ENCODE measurements at regions not wholly inside any gene's neighbourhood (a gene's known extent, or its start where the extent isn't known, plus 50 kb on each side); places are given as distances from the start of the nearest gene placed in this dataset.

- no peak overlapping the region for H3K4me2 ChIP-seq (ENCODE audit: low read depth, low read length, poor library complexity, severe bottlenecking)
- no peak for DNase-seq
- H3K27me3 ChIP-seq (ENCODE audit: low read length), result no peaks in the 10 kb centered on the region
- H3K4me3 ChIP-seq (ENCODE audit: low read length), result no peak overlapping the region
- no peaks in the 10 kb centered on the region for H3K4me1 ChIP-seq (ENCODE audit: low read length)
- H2AFZ ChIP-seq (ENCODE audit: low read length), result no peak overlapping the region
- no peak overlapping the region for H3K27ac ChIP-seq (ENCODE audit: low read length)
- no peaks in the 10 kb centered on the region for H3K9me3 ChIP-seq (ENCODE audit: low read length)
- no peaks in the 10 kb centered on the region for H3K9me2 ChIP-seq (replicated peaks; ENCODE audit: insufficient read depth, low read length)
- H3K79me2 ChIP-seq (ENCODE audit: low read length), result no peaks in the 10 kb centered on the region
- no peaks in the 10 kb centered on the region for H4K20me1 ChIP-seq (ENCODE audit: insufficient read depth, low read depth, low read length)
- no peak overlapping the region for H3K9ac ChIP-seq (ENCODE audit: low read length)
- no peaks in the 10 kb centered on the region for H3K36me3 ChIP-seq (ENCODE audit: insufficient read depth, low read length)
Observed at GRCh38 chr15:91499774-91500383, 353.6 kb upstream of the SLCO3A1 start.

GRCh38 chr15:91508633-91509032 is 344.9 kb upstream of the SLCO3A1 start:
- Histone ChIP-seq H3K9ac (ENCODE audit: low read length) (no peak overlapping the region), H3K4me2 (ENCODE audit: low read depth, low read length, poor library complexity, severe bottlenecking) (no peak overlapping the region), H3K4me3 (ENCODE audit: low read length) (no peak overlapping the region), H3K9me3 (ENCODE audit: low read length) (no peaks in the 10 kb centered on the region), H3K4me1 (ENCODE audit: low read length) (no peaks in the 10 kb centered on the region), H3K79me2 (ENCODE audit: low read length) (no peaks in the 10 kb centered on the region), H2AFZ (ENCODE audit: low read length) (no peak overlapping the region), H4K20me1 (ENCODE audit: insufficient read depth, low read depth, low read length) (no peaks in the 10 kb centered on the region), H3K36me3 (ENCODE audit: insufficient read depth, low read length) (no peaks in the 10 kb centered on the region), H3K27me3 (ENCODE audit: low read length) (no peaks in the 10 kb centered on the region), H3K27ac (ENCODE audit: low read length) (no peak overlapping the region), H3K9me2 (replicated peaks; ENCODE audit: insufficient read depth, low read length) (no peaks in the 10 kb centered on the region)
- no peak for DNase-seq

DNA sequence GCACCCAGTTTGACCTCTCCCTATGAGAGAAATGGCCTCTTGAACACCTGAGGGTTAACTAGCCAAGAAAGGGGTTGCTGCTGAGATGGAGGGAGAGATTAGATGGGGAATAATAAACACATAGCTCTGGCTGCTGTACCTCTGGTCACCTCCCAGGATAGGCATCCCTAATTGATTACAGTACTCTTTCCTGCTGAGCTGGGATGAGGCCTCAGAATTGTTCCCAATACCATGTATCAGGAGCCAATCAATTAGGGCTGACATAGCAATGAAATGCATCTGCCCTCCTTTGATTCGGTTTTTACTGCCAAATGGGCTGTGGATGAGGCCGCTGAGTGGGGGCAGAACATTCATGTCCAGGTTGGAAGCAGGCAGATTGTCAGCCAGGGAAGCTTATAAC is 339.4 kb upstream of the SLCO3A1 start:
- no peaks in the 10 kb centered on the region for H3K9me2 ChIP-seq (replicated peaks; ENCODE audit: insufficient read depth, low read length)
- no peaks in the 10 kb centered on the region for H3K9me3 ChIP-seq (ENCODE audit: low read length)
- no peak overlapping the region for H3K4me2 ChIP-seq (ENCODE audit: low read depth, low read length, poor library complexity, severe bottlenecking)
- DNase-seq, result no peak
- no peaks in the 10 kb centered on the region for H3K79me2 ChIP-seq (ENCODE audit: low read length)
- H3K9ac ChIP-seq (ENCODE audit: low read length), result no peak overlapping the region
- no peaks in the 10 kb centered on the region for H3K27me3 ChIP-seq (ENCODE audit: low read length)
- H4K20me1 ChIP-seq (ENCODE audit: insufficient read depth, low read depth, low read length), result no peaks in the 10 kb centered on the region
- H3K4me1 ChIP-seq (ENCODE audit: low read length), result no peaks in the 10 kb centered on the region
- H2AFZ ChIP-seq (ENCODE audit: low read length), result no peak overlapping the region
- no peak overlapping the region for H3K4me3 ChIP-seq (ENCODE audit: low read length)
- no peaks in the 10 kb centered on the region for H3K36me3 ChIP-seq (ENCODE audit: insufficient read depth, low read length)
- H3K27ac ChIP-seq (ENCODE audit: low read length), result no peak overlapping the region

DNA sequence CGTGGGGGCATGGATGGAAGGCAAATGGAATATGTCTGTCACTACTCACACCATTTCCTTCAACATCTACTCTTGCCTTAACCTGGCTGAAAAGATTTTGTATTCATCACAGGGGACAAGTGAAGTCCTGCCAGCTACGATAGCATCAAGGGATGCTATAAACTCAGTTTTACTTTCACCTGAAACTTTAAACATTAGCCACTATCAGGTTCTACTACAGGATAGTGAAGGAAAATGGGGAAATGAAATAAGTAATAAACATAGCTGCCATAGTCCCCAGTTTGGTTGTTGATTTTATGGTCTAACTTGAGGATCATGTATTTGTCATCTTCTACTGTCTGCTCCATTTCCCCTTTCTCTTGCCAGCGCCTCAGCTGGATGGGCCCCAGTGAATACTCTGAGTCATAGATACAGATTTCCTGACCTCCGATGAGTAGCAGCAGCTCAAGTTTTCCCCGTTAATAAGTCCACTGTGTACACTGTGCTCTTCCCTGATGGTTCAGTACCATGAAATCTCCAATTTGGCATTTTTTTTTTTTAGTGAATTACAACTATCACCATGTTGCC is 338.2 kb upstream of the SLCO3A1 start:
- H3K79me2 ChIP-seq (ENCODE audit: low read length), result no peaks in the 10 kb centered on the region
- no peaks in the 10 kb centered on the region for H4K20me1 ChIP-seq (ENCODE audit: insufficient read depth, low read depth, low read length)
- no peaks in the 10 kb centered on the region for H3K9me3 ChIP-seq (ENCODE audit: low read length)
- no peak overlapping the region for H2AFZ ChIP-seq (ENCODE audit: low read length)
- DNase-seq, result no peak
- no peaks in the 10 kb centered on the region for H3K27me3 ChIP-seq (ENCODE audit: low read length)
- no peaks in the 10 kb centered on the region for H3K36me3 ChIP-seq (ENCODE audit: insufficient read depth, low read length)
- no peaks in the 10 kb centered on the region for H3K9me2 ChIP-seq (replicated peaks; ENCODE audit: insufficient read depth, low read length)
- no peak overlapping the region for H3K4me3 ChIP-seq (ENCODE audit: low read length)
- H3K9ac ChIP-seq (ENCODE audit: low read length), result no peak overlapping the region
- no peak overlapping the region for H3K27ac ChIP-seq (ENCODE audit: low read length)
- no peaks in the 10 kb centered on the region for H3K4me1 ChIP-seq (ENCODE audit: low read length)
- no peak overlapping the region for H3K4me2 ChIP-seq (ENCODE audit: low read depth, low read length, poor library complexity, severe bottlenecking)

GRCh38 chr15:91516866-91517265 is 336.6 kb upstream of the SLCO3A1 start:
- H3K27me3 ChIP-seq (ENCODE audit: low read length), result no peaks in the 10 kb centered on the region
- H3K4me3 ChIP-seq (ENCODE audit: low read length), result no peak overlapping the region
- H3K36me3 ChIP-seq (ENCODE audit: insufficient read depth, low read length), result no peaks in the 10 kb centered on the region
- H3K9me3 ChIP-seq (ENCODE audit: low read length), result no peaks in the 10 kb centered on the region
- H3K4me2 ChIP-seq (ENCODE audit: low read depth, low read length, poor library complexity, severe bottlenecking), result no peak overlapping the region
- H3K9me2 ChIP-seq (replicated peaks; ENCODE audit: insufficient read depth, low read length), result no peaks in the 10 kb centered on the region
- no peaks in the 10 kb centered on the region for H3K4me1 ChIP-seq (ENCODE audit: low read length)
- no peaks in the 10 kb centered on the region for H4K20me1 ChIP-seq (ENCODE audit: insufficient read depth, low read depth, low read length)
- no peak overlapping the region for H3K9ac ChIP-seq (ENCODE audit: low read length)
- H3K79me2 ChIP-seq (ENCODE audit: low read length), result no peaks in the 10 kb centered on the region
- H3K27ac ChIP-seq (ENCODE audit: low read length), result no peak overlapping the region
- no peak for DNase-seq
- H2AFZ ChIP-seq (ENCODE audit: low read length), result no peak overlapping the region

GRCh38 chr15:91517491-91518200 is 335.9 kb upstream of the SLCO3A1 start:
- no peaks in the 10 kb centered on the region for H3K36me3 ChIP-seq (ENCODE audit: insufficient read depth, low read length)
- H3K9ac ChIP-seq (ENCODE audit: low read length), result no peak overlapping the region
- H3K4me3 ChIP-seq (ENCODE audit: low read length), result no peak overlapping the region
- no peak overlapping the region for H3K4me2 ChIP-seq (ENCODE audit: low read depth, low read length, poor library complexity, severe bottlenecking)
- H4K20me1 ChIP-seq (ENCODE audit: insufficient read depth, low read depth, low read length), result no peaks in the 10 kb centered on the region
- no peak for DNase-seq
- no peak overlapping the region for H2AFZ ChIP-seq (ENCODE audit: low read length)
- no peaks in the 10 kb centered on the region for H3K79me2 ChIP-seq (ENCODE audit: low read length)
- no peaks in the 10 kb centered on the region for H3K4me1 ChIP-seq (ENCODE audit: low read length)
- H3K27me3 ChIP-seq (ENCODE audit: low read length), result no peaks in the 10 kb centered on the region
- H3K27ac ChIP-seq (ENCODE audit: low read length), result no peak overlapping the region
- H3K9me3 ChIP-seq (ENCODE audit: low read length), result no peaks in the 10 kb centered on the region
- H3K9me2 ChIP-seq (replicated peaks; ENCODE audit: insufficient read depth, low read length), result no peaks in the 10 kb centered on the region

DNA sequence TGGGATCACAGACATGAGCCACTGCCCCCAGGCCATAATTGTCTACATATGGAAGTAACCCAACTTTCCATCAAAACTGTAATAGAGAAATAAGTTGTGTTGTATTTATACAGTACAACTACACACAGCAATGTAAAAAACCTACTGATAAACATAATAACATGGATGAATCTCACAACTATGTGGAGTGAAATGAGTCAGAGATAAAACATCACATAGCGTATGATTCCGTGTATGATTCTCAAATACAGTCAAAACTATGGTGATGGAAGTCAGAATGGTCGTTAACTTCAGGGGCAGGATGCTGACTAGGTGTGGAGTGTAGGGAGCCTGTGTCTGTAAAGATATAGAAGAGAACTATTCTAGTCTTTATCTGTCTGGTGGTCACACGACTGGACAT is 332.7 kb upstream of the SLCO3A1 start:
- Histone ChIP-seq H3K36me3 (ENCODE audit: insufficient read depth, low read length) (no peaks in the 10 kb centered on the region), H3K4me3 (ENCODE audit: low read length) (no peak overlapping the region), H4K20me1 (ENCODE audit: insufficient read depth, low read depth, low read length) (no peaks in the 10 kb centered on the region), H3K27ac (ENCODE audit: low read length) (no peak overlapping the region), H3K4me1 (ENCODE audit: low read length) (no peaks in the 10 kb centered on the region), H3K79me2 (ENCODE audit: low read length) (no peaks in the 10 kb centered on the region), H2AFZ (ENCODE audit: low read length) (no peak overlapping the region), H3K9me2 (replicated peaks; ENCODE audit: insufficient read depth, low read length) (no peaks in the 10 kb centered on the region), H3K9me3 (ENCODE audit: low read length) (no peaks in the 10 kb centered on the region), H3K9ac (ENCODE audit: low read length) (no peak overlapping the region), H3K27me3 (ENCODE audit: low read length) (no peaks in the 10 kb centered on the region), H3K4me2 (ENCODE audit: low read depth, low read length, poor library complexity, severe bottlenecking) (no peak overlapping the region)
- DNase-seq, result no peak

- Histone ChIP-seq H3K9ac (ENCODE audit: low read length) (no peak overlapping the region), H3K4me2 (ENCODE audit: low read depth, low read length, poor library complexity, severe bottlenecking) (no peak overlapping the region), H3K4me3 (ENCODE audit: low read length) (no peak overlapping the region), H3K27me3 (ENCODE audit: low read length) (no peaks in the 10 kb centered on the region), H4K20me1 (ENCODE audit: insufficient read depth, low read depth, low read length) (no peaks in the 10 kb centered on the region), H3K79me2 (ENCODE audit: low read length) (no peaks in the 10 kb centered on the region), H3K36me3 (ENCODE audit: insufficient read depth, low read length) (no peaks in the 10 kb centered on the region), H3K4me1 (ENCODE audit: low read length) (no peaks in the 10 kb centered on the region), H3K9me2 (replicated peaks; ENCODE audit: insufficient read depth, low read length) (no peaks in the 10 kb centered on the region), H3K9me3 (ENCODE audit: low read length) (no peaks in the 10 kb centered on the region), H2AFZ (ENCODE audit: low read length) (no peak overlapping the region), H3K27ac (ENCODE audit: low read length) (no peak overlapping the region)
- no peak for DNase-seq
Observed at GRCh38 chr15:91521548-91521947, 332.0 kb upstream of the SLCO3A1 start.

All from Karpas-422 (cell line).